NCI-H510A (cell line): ENCODE measurements at regions not wholly inside any gene's neighbourhood (a gene's known extent, or its start where the extent isn't known, plus 50 kb on each side); places are given as distances from the start of the nearest gene placed in this dataset.
"Not testable (repeated sequence)": the region's sequence is repeated elsewhere in the genome, so short reads cannot be mapped to it uniquely, and the experiment has no call there.

Experiments used
- DNase-seq: peaks from one replicate; lab custom pipeline; 2025; lab: John Stamatoyannopoulos, UW

GRCh38 chr12:61043838-61044237 lies 1216.4 kb upstream of the USP15 start:
- DNase-seq = no peak

GRCh38 chr12:61044766-61045165 lies 1215.4 kb upstream of the USP15 start:
- no peak for DNase-seq

- DNase-seq = no peak
These were observed 1189.4 kb upstream of the USP15 start for GRCh38 chr12:61070640-61071414.

GRCh38 chr12:61072717-61073116 lies 1187.5 kb upstream of the USP15 start:
- DNase-seq = no peak

GRCh38 chr12:61095111-61095510 lies 1165.1 kb upstream of the USP15 start:
- no peak for DNase-seq

GRCh38 chr12:61098031-61098580 lies 1162.1 kb upstream of the USP15 start:
- no peak for DNase-seq

GRCh38 chr12:61107118-61107517 lies 1153.1 kb upstream of the USP15 start:
- DNase-seq = no peak

- DNase-seq = no peak
These were observed 1149.0 kb upstream of the USP15 start for GRCh38 chr12:61111218-61111617.

GRCh38 chr12:61137677-61138414 lies 1122.4 kb upstream of the USP15 start:
- DNase-seq = no peak

- no peak for DNase-seq
These were observed 1121.8 kb upstream of the USP15 start for GRCh38 chr12:61138415-61138759.

GRCh38 chr12:61161961-61162360 lies 1098.2 kb upstream of the USP15 start:
- DNase-seq = no peak

GRCh38 chr12:61188801-61189595 lies 1071.2 kb upstream of the USP15 start:
- no peak for DNase-seq

GRCh38 chr12:61213646-61214045 lies 1046.6 kb upstream of the USP15 start:
- DNase-seq = peak; percentile 60

GRCh38 chr12:61220337-61220736 lies 1039.9 kb upstream of the USP15 start:
- DNase-seq = no peak

- DNase-seq = no peak
These were observed 1028.2 kb upstream of the USP15 start for GRCh38 chr12:61232040-61232439.

- DNase-seq = no peak
These were observed 1009.9 kb upstream of the USP15 start for GRCh38 chr12:61250303-61250702.

GRCh38 chr12:61251076-61251475 lies 1009.1 kb upstream of the USP15 start:
- DNase-seq = no peak

GRCh38 chr12:61254225-61254624 lies 1006.0 kb upstream of the USP15 start:
- DNase-seq = no peak

GRCh38 chr12:61264294-61264693 lies 995.9 kb upstream of the USP15 start:
- DNase-seq = not testable (repeated sequence)

- no peak for DNase-seq
These were observed 992.7 kb upstream of the USP15 start for GRCh38 chr12:61267474-61267873.

- DNase-seq = no peak
These were observed 987.8 kb upstream of the USP15 start for GRCh38 chr12:61272441-61272840.

GRCh38 chr12:61282790-61283575 lies 977.2 kb upstream of the USP15 start:
- DNase-seq = no peak
